ENCODE measurements at regions not wholly inside any gene's neighbourhood (a gene's known extent, or its start where the extent isn't known, plus 50 kb on each side); places are given as distances from the start of the nearest gene placed in this dataset.
"Not testable (repeated sequence)": the region's sequence is repeated elsewhere in the genome, so short reads cannot be mapped to it uniquely, and the experiment has no call there.

DNA sequence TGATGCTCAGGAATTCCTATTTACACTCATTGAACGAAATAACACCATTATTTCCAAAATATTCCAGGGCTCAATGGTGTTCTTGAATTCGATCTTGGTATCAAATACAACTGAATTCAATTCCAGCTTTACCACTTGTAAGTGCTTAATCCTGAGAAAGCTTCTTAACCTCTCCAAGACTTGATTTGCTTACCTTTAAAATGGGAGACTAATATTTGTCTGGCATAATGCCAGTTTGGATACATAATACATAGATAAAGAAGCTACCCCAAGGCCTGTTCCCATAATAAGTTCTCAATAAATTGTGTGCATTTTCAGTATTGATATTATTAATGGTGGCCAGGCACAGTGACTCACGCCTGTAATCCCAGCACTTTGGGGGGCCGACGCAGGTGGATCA is 368.9 kb upstream of the MAF start:
- no peak for DNase-seq

DNA sequence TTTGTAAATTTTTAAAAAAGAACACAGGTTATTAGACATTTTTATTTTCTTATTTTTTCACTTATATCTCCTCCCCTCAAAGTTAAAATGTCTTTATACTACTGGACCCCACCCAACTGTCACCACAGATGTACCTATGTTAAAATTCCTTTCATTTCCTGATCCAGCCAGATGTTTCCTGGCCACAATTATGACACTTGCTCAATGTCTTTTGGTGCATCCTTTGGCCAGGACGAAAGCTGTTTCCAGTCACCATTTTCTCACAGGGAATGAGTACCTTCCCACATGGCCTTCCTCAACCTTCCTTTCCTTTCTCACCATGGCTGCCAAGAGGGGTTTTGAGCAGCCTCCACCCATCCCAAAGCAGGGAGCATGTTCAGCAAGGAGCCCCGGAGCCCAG is 365.7 kb upstream of the MAF start:
- no peak for DNase-seq

DNA sequence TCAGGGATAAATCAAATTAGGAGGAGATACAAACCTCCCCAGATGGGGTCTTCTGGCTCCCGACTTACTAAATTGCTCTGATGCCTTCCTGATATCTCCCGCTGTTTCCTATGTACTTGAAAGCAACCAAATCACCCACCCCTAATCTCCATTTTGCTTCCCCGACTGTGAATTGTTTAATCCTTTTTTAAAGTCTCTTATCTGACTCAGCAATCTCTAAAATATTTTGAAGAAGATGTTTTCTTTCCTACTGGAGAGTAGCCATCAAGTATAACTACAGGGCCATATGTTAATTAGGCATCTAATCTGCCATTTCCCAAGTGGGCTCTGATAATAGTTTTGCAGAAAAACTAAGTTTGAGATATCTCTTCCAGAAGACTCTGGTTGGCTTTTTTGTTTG is 365.2 kb upstream of the MAF start:
- DNase-seq: no peak

DNA sequence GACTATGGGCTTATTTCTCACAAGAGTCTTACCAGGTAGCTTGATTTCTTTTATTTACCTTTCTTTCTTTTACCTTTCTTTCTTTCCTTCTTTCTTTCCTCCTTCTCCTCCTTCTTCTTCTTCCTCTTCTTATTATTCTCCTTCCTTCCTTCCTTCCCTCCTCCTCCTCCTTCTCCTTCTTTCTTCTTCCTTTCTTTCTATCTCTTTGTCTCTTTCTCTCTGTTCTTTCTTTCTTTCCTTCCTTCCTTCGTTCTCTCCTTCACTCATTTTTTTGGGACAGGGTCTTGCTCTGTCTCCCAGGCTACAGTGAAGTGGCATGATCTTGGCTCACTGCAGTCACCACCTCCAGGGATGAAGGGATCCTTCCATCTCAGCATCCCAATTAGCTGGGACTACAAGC is 363.6 kb upstream of the MAF start:
- no peak for DNase-seq

DNA sequence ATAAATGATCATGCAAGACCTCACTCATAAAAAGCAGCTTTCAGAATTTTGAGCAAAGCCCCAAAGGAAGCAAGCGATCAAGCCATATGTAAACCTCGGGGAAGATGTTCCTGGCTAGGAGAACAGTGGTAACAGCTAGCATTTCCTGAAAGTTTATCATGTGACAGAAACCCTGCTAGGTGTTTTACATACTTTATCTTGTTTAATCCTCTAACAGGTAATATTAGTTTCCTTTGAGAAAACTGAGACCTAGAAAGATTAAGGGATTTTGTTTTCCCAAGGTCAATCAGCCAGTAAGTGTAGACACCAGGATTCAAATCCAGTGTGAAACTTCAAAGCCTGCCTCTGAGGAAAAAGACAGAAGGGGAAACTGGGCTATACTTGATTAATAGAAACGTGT is 362.4 kb upstream of the MAF start:
- no peak for DNase-seq

DNA sequence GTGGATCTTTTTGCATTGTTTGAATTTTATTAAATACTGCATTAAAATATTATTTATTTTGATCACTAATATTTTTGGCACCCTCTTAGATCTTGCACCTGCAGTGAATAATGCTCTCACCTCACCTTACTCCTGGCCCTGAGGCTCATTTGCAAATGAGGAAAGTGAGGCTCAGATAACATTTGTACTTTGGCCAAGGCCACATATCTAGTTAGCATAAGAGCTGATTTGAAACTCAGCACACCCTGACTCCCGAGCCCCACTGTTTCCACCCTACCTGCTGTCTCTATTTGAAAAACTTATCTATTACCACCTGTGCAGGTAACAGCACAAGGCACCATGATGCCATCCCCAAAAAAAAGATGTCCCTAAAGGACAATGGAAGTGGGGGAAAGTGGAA is 358.7 kb upstream of the MAF start:
- no peak for DNase-seq

DNA sequence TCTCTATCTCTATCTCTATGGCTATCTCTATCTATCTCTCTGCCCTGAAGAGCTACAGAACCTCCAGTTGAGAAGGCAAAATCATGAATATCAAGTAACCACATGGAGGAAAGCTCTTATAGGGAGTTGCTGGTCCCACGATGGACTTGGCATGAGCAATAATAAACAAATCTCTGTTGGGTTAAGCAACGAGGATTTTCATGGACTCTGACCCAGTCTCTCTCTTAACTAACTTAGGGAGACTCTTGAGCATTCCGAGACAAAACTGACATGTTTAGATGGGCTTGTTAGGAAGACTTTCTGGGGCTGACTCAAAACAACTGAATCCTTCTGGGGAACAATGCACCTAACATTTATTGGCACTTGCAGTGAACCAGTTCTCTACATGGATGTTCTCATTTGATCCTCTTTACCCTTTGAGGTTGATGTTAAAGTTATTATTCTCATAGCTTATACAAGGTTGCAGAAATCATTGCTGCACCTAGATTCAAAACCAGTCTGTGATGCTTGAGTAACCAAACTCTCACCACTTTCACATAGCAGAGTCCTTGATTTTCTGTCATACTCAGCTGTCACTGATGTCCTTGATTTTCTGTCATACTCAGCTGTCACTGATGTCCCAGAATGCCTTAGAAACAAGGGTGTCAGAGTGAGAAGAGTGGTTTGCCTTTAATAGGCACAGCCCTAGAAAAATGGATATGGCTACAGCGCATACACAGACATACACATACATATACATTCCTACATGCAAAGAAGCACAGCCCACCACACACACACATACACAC is 354.6 kb upstream of the MAF start:
- DNase-seq: no peak

DNA sequence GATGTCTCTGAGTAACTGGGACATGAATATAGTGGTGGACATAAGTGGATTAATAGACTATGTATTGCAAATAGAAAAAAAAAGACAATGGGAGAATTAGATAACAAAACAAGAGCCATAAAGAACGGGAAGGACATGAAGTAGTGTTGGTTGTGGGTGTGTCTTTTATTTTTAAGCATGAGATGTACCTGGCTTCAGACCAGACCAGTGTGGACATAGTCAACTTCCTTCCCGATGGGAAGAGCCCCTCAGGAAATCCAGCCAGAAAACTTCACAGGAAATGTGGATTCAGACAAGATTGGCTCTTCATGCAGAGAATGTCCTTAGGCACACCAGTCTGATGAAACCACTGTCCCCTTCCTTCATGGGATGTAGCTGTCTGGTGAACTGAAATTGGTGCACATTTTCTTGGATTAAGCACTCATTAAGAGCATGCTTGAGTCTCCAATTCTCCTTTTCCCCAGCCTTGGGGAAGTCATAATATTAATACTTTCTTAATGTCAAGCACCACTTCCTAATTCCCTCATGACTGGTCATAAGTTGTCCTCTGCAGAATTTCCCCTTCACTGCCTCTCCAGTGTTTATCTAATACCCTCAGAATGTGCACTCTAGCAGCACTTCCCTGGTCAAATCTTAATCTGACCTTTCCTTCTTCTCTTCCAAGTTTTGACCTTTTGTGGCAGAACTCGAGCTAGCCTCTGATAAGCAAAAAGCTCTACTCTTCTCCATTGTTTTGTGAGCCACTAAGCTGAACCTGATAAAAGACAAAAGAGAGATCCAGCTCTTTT is 350.6 kb upstream of the MAF start:
- no peak for DNase-seq

DNA sequence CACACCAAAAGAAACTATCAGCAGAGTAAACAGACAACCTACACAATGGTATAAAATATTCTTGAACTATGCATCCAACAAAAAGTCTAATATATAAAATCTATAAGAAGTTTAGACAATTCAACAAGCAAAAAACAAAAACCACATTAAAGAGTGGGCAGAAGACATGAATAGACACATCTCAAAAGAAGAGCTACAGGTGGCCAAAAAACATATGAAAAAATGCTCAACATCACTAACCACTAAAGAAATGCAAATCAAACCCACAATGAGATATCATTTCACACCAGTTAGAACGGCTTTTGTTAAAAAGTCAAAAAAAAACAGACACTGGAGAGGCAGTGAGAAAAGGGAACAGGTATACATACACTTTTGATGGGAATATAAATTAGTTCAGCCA is 348.9 kb upstream of the MAF start:
- no peak for DNase-seq

DNA sequence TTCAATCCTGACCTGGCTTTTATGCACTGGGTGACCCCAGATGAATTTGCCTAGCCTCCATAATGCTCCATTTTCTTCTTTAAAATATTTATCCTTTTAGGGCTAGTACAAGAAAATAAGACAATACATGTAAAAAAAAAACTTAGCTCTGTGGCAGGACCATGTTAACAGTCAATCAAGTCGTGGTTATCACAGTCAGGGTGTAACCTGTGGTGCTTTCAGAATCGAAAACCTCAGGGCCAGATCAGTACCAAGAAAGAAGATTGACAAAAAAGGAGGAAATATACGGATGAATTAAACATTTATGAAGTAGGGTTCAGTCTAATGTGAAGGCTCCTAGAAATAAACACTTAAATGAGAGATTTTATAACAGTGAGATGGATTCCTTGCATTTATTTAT is 347.2 kb upstream of the MAF start:
- DNase-seq: no peak

DNA sequence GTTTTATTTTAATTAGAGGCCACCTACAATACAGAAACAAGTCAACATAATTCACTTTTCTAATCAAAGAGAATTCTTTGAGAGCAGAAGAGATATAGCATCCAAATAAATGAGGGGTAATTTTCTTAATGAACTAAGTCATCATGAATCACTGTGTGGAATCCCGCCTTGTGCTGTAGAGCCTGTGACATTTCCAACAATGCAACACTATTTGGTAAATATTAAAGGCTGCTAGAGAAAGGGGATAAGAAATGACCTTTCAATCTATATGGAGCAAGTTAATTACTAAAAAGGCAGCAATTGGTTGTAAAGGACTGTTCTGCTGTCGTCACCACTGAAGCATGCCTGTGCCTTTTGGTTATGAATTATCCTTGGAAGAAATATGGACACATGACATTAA is 345.7 kb upstream of the MAF start:
- DNase-seq: no peak

DNA sequence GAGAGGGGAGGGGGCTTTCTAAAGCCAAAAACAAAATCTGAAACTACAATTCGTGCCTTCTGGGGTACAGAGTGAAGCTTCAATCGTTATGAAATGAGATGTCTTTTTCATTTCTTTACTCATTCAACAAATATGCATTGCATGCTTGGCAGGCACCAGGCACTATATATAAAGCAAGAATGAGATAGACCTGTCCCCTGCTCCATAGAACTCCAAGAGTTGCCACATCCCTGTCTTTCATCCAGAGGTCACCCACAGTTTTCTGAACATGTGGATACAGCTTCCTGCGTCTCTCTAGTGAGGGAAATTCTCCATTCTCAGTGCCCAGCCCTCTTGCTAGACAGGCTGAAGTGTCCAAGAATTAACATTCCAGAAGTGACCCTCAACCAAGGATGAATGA is 343.2 kb upstream of the MAF start:
- no peak for DNase-seq

DNA sequence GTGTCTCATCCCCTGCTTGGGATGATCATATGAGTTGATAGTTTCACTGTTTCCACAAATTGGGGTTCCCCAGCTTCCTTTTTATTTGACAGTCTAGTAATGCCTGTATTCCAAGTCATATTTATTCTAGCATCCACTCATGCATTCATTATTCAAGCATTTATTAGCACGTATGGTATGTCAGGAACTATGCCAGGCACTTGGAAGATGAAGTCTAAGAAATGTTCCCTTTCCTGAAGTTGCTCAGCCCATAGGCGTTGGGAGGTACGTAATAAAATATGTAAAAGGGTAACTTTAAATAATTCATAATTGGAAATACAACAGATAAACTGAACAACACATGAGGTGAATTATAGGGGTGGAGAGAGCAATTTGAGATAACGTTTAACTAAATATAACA is 338.0 kb upstream of the MAF start:
- DNase-seq: no peak

DNA sequence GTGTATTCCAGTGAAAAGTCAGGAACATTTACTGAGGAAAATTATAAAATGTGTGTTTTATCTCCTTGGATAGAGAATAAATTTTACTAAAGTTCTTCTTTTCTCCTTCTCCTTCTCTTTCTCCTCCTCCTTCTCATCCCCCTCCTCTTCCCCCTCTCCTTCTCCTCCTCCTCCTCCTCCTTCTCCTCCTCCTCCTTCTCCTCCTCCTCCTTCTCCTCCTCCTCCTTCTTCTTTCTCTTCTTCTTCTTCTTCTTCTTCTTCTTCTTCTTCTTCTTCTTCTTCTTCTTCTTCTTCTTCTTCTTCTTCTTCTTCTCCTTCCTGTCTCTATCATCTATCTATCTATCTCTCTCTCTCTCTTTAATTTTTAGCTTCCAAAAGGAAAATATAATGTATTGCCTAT is 337.1 kb upstream of the MAF start:
- not testable (repeated sequence) for DNase-seq

DNA sequence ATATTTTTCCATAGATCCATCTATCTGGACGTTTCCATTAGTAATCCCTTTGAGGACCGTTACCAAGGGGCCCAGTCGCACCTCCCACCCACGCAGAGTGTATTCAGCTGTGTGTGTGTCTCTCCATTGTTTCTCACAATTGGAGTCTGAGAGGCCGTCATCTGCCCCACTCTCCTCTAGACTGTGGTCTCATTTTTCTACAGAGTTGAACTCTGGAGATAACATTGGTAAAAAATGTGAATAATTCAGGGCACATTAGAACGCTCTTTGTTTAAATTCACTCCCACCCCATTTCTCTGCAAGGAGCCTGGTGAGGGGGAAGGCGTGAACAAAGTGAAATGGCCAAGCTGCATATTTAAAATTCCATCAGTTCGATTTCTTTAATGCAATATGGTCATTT is 333.1 kb upstream of the MAF start:
- DNase-seq: no peak

DNA sequence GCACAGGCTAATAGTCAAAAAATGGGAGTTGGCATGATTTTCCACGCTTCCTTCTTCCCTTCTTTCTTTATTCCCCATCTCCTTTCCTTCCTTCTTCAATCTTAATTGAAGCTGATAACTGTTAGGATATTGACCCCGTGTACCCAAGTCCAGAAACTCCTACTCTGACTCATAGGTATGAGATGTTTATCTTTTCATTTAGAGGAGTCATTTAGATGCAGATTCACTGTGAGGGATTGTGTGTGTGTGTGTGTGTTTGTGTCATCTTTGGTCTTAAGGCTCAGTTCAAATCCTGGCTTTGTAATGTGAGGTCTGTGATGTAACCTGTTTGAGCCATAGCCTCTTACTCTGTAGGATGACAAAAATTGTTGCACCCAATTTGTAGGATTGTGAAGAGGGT is 332.0 kb upstream of the MAF start:
- DNase-seq: no peak

DNA sequence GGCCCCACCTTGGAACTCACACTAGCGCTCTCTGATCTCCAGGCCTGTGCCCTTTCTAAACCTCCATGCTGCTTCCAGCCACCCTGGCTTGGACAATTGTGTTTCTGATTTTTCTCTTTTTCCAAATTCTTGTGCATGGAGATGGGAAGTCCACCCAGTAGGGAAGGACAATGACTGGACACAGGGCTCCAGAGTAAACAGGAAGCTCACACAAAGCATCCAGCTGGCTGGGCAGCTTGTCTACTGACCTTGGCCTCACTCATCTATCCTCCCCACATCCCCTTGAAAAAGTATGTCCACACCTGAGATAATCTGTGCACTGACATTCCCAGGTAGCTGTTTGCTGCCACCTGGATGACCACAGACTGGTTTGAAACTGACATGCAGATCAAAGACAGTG is 331.2 kb upstream of the MAF start:
- DNase-seq: no peak

DNA sequence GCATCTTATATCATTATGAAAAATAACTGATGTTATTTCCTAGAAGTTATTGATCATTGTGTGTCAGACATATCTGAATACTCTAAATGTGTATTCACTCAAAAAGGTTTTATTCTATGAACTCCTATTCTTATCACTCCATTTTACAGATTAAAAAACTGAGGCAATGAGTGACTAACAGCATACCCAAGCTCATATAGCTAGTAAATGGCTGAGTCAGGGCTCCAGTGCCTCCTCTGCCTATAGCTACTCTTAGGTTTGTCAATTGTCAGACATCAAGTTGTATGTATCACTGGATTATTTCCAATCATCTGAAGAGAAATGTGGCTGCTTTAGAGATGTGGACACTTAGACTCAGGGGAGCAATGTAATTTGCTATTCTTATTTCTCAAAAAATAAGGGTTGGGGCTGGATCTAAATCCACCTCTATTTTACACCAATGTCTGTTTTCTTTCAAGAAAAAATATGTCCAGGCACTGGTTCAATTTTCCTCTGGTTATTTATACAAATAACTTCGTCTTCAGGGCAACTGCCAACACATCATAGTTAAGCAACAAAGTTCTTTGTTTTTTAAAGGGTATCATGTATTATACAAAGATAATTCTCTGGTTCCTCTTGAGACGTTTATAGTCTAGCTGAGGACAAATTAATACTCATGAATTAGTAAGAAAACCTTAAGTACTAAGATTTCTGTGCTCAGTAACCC is 328.9 kb upstream of the MAF start:
- DNase-seq: no peak

DNA sequence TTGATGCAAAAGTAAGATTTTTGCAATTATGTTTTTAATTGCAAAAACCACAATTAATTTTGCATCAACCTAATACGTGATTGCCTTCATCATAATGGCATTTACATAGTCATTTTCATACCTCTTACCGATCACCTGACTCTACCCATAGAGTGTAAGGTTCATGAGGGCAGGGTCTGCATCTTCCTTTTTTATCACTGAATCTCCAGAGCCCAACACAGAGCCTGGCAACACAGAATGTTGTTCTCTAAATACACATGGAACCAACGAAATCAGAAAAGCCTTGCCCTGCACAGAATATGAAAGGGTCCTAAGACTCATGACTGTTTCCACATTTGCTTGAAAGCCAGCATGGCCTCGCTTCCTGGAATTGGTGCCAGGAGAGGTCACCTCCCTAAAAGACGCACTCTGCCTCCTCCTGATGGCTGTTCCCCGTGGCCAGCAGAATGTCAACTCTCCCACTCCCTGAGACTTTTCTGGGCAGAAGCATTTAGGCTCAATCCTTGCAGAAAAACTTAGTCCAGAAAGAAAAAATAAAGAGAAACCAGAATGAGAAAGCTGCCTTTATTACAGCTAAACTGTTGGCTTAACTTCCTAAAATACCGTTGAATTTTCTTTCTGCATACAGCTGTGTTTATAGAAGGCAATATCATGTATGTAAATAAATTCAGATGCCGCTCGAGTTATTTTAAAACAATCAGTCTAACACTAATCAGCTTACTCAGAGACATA is 327.8 kb upstream of the MAF start:
- no peak for DNase-seq

DNA sequence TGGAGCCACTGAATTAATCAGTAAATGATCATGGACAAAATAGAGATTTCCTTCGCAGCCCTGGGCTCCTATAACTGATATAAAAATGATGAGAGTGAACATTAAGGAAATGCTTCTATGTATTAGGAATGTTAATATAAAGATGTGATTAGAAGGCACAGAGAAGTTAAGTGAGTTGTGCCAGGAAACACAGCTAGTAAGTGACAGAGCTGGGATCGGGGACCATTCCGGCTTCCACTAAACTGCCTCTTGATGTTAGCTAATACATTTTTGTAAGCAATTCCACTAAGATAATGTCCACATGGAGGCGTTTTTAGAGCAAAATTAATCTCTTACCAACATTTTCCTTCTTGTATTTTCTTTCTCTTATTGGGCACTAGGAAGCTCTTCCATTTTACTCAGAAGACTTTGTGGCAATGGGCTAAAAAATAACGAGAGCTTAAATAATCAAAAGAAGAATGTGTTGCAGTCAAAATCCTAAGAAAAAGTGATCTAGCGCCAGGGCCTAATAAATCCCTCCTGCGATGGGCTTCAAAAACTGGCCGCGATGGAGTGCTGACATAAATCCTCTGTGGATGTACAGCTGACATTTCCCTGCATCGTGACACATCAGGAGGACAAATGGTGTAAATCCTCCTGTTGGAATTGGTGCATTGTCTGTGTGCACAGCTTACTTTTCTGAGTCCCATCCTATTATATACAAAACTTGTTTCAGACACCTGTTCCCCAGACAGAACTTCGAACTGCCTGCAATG is 326.1 kb upstream of the MAF start:
- DNase-seq: no peak

DNA sequence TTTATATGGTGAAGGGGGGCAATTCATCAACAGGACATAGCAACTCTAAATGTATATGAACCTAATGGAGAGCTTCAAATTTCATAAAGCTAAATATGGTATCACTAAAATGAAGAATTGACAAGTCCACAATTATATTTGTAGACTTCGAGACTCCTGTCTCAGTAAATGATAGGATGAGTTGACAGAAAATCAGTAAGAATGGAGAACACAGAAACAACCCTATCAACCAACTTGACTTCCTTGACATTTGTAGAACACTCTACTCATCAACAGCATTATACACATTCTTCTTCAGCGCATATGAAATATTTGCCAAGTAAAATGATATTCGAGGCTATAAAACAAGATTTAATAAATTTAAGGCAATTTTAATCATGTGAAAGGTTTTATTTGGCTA is 322.9 kb upstream of the MAF start:
- no peak for DNase-seq

DNA sequence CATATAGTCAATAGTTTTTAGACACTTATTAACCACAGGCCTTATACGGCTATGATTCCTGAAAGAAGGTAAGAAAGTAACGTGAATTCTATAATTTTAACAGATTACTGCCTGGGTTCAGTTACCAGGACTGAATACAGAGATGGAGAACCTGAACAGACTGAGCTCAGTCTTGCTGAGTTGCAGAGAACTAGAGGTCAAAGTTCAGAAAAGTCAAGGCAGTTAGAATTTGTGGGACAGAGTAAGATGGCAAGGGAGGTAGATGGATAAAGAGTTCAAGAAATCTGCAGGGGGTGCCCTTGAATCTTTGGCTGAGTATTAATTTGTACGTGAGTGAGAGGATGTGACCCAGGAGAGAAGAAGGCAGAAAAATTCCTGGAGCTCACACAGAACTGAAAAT is 320.1 kb upstream of the MAF start:
- DNase-seq: no peak

DNA sequence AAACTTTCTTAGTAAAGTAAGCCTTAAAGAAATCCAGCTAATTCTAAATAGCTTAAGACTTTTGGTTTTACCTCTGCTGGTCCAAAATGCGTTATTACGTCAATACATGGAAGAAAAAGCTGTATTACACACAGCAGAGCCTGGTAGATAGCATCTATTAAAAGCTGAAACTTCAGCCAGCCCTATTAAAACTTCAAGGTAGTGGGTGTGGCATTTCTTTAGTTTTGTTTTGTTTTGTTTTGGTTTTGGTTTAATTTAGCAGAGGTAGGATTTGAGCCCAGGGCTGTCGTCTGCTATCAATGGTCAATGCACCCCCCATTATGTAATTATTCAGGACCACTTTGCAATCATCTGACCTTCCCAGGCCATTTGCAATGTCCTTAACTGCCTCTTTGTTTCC is 318.4 kb upstream of the MAF start:
- no peak for DNase-seq

Measured in NCI-H748 treated with DMSO at 0.1 percent for 48 hours (cell line).